Tibial nerve (tissue), 4 donors: ENCODE measurements at regions not wholly inside any gene's neighbourhood (a gene's known extent, or its start where the extent isn't known, plus 50 kb on each side); places are given as distances from the start of the nearest gene placed in this dataset.

Experiments
- DNase-seq, 2 donors: peaks; one replicate each; pipeline ENCODE4 v3.0.0-alpha.2; 2019; ENCODE audit warnings: low spot score in 2 of 2
- H3K27ac ChIP-seq, 4 donors: fragments of 200-600 bp; sonication (generic) in 3 of 4; one replicate each; pipeline ENCODE4 v1.5.1; 2017 to 2019; ENCODE audit warnings: mild to moderate bottlenecking in 1 of 4
- H3K27me3 ChIP-seq, 2 donors: fragments of 200-600 bp; sonication (generic) in 1 of 2; one replicate each; pipeline versions ENCODE4 v1.5.1 to v1.6.0; 2017 to 2019
- H3K36me3 ChIP-seq, 3 donors: fragments of 200-600 bp; sonication (generic); one replicate each; pipeline ENCODE4 v1.5.1; 2018 to 2019
- H3K4me1 ChIP-seq, 4 donors: fragments of 200-600 bp; sonication (generic) in 3 of 4; one replicate each; pipeline ENCODE4 v1.5.1; 2017 to 2019
- H3K4me3 ChIP-seq, 4 donors: fragments of 200-600 bp; sonication (generic) in 3 of 4; one replicate each; pipeline ENCODE4 v1.5.1; 2017 to 2019; ENCODE audit warnings: mild to moderate bottlenecking in 1 of 4, moderate library complexity in 1 of 4
- H3K9me3 ChIP-seq, 4 donors: fragments of 200-600 bp; sonication (generic) in 3 of 4; one replicate each; pipeline ENCODE4 v1.5.1; 2017 to 2019
- CTCF ChIP-seq, 5 experiments: fragments of 200-600 bp in 3 of 5; fragments of 450-650 bp in 2 of 5; sonication (generic) in 3 of 5; IDR thresholded peaks; one replicate each; pipeline ENCODE4 v1.5.1; 2016 to 2019; ENCODE audit warnings: antibody characterized with exemption in 5 of 5, mild to moderate bottlenecking in 3 of 5, moderate library complexity in 2 of 5
- EP300 ChIP-seq, 2 donors: sonication (generic); formaldehyde crosslinking; IDR thresholded peaks; one replicate each; pipeline ENCODE4 v1.6.1; 2017; ENCODE audit warnings: antibody characterized with exemption in 2 of 2, mild to moderate bottlenecking in 1 of 2
- POLR2A ChIP-seq, 2 donors: fragments of 450-650 bp; IDR thresholded peaks; one replicate each; pipeline ENCODE4 v1.6.1; 2017; ENCODE audit warnings: antibody characterized with exemption in 2 of 2, mild to moderate bottlenecking in 2 of 2, moderate library complexity in 2 of 2
- WGBS, 2 donors: methylation state at CpG; one replicate each; pipeline ENCODE4 v1.1.5; 2018; 5-methylcytosine and 5-hydroxymethylcytosine counted together

- no peak for TF ChIP-seq CTCF (IDR thresholded peaks at IDR 0.05)
- TF ChIP-seq POLR2A (IDR thresholded peaks at IDR 0.05) = no peak
- no peak for TF ChIP-seq EP300 (IDR thresholded peaks at IDR 0.05)
- no peak overlapping the region for H3K4me3 ChIP-seq
- H3K4me1 ChIP-seq = no peaks in the 10 kb centered on the region
- H3K27ac ChIP-seq = no peak overlapping the region
- no peaks in the 10 kb centered on the region for H3K9me3 ChIP-seq
- no peaks in the 10 kb centered on the region for H3K36me3 ChIP-seq
- no peak for DNase-seq
- WGBS, 2 donors = 72 to 75% methylated on average over 11 of the region's 11 CpGs
- H3K27me3 ChIP-seq = no peaks in the 10 kb centered on the region
Observed at GRCh38 chr11:134846328-134847082, 434.5 kb upstream of the B3GAT1 start.

- Histone ChIP-seq H3K27ac (no peak overlapping the region), H3K4me1 (no peaks in the 10 kb centered on the region), H3K27me3 (no peaks in the 10 kb centered on the region), H3K9me3 (no peaks in the 10 kb centered on the region), H3K36me3 (no peaks in the 10 kb centered on the region), H3K4me3 (no peak overlapping the region)
- no peak for TF ChIP-seq CTCF (IDR thresholded peaks at IDR 0.05)
- TF ChIP-seq POLR2A (IDR thresholded peaks at IDR 0.05) = no peak
- TF ChIP-seq EP300 (IDR thresholded peaks at IDR 0.05) = no peak
- DNase-seq = no peak
- 77 to 80% methylated on average over 12 to 13 of the region's 13 CpGs for WGBS, 2 donors
Observed at GRCh38 chr11:134845474-134846327, 433.7 kb upstream of the B3GAT1 start.

GRCh38 chr11:134844838-134845237 is 432.8 kb upstream of the B3GAT1 start:
- no peaks in the 10 kb centered on the region for H3K36me3 ChIP-seq
- TF ChIP-seq EP300 (IDR thresholded peaks at IDR 0.05) = no peak
- TF ChIP-seq CTCF (IDR thresholded peaks at IDR 0.05) = no peak
- TF ChIP-seq POLR2A (IDR thresholded peaks at IDR 0.05) = no peak
- no peaks in the 10 kb centered on the region for H3K4me1 ChIP-seq
- no peak overlapping the region for H3K27ac ChIP-seq
- no peaks in the 10 kb centered on the region for H3K9me3 ChIP-seq
- no peak for DNase-seq
- 76 to 80% methylated on average over 8 of the region's 8 CpGs for WGBS, 2 donors
- no peaks in the 10 kb centered on the region for H3K27me3 ChIP-seq
- H3K4me3 ChIP-seq = no peak overlapping the region

- no peaks in the 10 kb centered on the region for H3K27me3 ChIP-seq
- TF ChIP-seq EP300 (IDR thresholded peaks at IDR 0.05) (no peak), CTCF (IDR thresholded peaks at IDR 0.05) (no peak), POLR2A (IDR thresholded peaks at IDR 0.05) (no peak)
- H3K36me3 ChIP-seq = no peaks in the 10 kb centered on the region
- H3K27ac ChIP-seq = no peak overlapping the region
- H3K4me3 ChIP-seq = no peak overlapping the region
- no peak for DNase-seq
- H3K9me3 ChIP-seq = no peaks in the 10 kb centered on the region
- WGBS, 2 donors = 81 to 88% methylated on average over 9 of the region's 9 CpGs
- H3K4me1 ChIP-seq = no peaks in the 10 kb centered on the region
Observed at GRCh38 chr11:134843735-134844134, 431.7 kb upstream of the B3GAT1 start.

- DNase-seq = no peak
Observed at GRCh38 chr11:134843020-134843419, 431.0 kb upstream of the B3GAT1 start.

More at GRCh38 chr11:134843020-134843419, 431.0 kb upstream of the B3GAT1 start:
- Histone ChIP-seq H3K36me3 (no peaks in the 10 kb centered on the region), H3K4me3 (no peak overlapping the region), H3K9me3 (no peaks in the 10 kb centered on the region), H3K4me1 (no peaks in the 10 kb centered on the region), H3K27me3 (no peaks in the 10 kb centered on the region), H3K27ac (no peak overlapping the region)
- WGBS, 2 donors = 89 to 98% methylated on average over 8 of the region's 8 CpGs
- TF ChIP-seq POLR2A (IDR thresholded peaks at IDR 0.05) = no peak
- no peak for TF ChIP-seq CTCF (IDR thresholded peaks at IDR 0.05)
- no peak for TF ChIP-seq EP300 (IDR thresholded peaks at IDR 0.05)
